HG03520 (cell line): ENCODE measurements at regions not wholly inside any gene's neighbourhood (a gene's known extent, or its start where the extent isn't known, plus 50 kb on each side); places are given as distances from the start of the nearest gene placed in this dataset.

Experiments
- ATAC-seq: cut with Tn5 transposase; IDR thresholded peaks from one replicate; pipeline ENCODE4 v1.9.1; 2021; ENCODE audit warnings: mild to moderate bottlenecking, moderate library complexity; ENCODE audit not compliant: unreplicated experiment

DNA sequence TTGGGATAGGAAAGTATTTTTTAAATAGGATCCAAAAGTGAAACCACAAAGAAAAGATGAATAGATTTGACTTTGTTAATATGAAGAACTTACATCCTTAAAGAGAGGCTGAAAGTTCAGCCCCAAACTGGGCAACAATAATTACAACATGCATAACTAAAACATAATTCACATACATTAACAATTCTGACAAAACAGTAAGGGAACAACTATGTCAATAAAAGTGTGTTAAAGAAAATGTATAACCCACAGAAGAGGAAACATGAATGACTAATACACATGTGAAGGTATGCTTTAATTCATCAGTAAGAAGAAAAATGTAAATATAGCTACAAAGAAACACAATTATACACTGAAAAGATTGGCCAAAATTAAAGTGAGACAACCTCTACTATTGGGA is 1597.6 kb upstream of the MIR17HG start:
- no peak for ATAC-seq

DNA sequence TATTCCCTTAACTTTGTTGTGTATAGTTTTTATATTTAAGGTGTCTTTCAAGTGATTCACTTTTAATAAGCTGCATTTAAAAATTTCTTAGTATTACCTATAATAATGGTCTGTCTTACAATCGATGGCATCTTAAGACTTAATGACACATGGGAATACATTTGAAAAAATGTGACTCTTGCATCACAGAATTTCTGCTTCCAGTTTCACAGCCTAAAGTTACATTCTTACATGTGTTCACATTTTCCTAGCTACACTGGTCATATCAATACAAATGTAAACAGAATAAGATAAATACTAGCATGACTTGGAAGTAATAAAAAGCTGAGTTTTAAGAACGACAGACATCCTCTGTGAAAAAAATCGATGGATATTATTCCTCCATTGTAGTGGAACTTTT is 1597.1 kb upstream of the MIR17HG start:
- no peak for ATAC-seq

DNA sequence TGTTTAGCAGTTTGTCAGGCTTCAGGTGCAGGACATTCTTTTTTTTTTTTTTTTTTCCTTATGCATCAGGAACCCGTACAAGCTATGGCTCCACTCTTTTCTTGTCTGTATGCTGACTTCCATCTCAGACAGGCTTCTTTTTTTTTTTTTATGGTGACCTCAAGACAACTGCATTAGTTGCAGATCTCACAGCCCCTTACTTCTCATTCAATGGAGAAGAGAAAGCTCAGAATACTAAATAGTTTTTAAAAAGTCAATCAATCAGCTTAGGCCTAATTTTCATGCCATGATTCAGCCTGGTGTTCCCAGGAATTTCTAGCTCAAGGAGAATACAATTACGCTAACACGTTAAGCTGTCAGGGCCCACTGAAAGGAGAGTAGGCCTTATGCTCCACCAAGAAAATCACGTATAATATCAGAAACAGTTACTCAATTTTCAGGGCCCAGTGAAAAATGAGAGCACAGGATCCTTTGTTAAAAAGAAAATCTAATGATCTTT is 1596.0 kb upstream of the MIR17HG start:
- ATAC-seq, result no peak

DNA sequence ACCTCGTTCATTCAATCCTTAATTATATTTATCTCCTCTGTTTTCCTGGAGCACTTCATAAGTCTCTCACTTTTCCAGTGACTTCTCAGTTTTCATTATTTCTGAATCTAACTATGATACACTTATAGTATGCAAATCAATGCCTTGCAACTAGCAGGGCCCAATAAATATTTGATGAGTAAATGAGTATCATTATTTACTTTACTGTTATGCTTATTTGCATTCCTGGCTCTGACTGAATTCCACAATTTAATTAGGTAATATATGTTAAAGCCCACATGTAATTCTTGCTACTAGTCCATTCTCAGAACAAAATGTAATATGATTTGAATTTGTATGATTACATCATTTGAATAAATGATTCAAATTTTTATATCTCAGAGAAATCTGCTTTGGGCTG is 1595.1 kb upstream of the MIR17HG start:
- ATAC-seq, result no peak

DNA sequence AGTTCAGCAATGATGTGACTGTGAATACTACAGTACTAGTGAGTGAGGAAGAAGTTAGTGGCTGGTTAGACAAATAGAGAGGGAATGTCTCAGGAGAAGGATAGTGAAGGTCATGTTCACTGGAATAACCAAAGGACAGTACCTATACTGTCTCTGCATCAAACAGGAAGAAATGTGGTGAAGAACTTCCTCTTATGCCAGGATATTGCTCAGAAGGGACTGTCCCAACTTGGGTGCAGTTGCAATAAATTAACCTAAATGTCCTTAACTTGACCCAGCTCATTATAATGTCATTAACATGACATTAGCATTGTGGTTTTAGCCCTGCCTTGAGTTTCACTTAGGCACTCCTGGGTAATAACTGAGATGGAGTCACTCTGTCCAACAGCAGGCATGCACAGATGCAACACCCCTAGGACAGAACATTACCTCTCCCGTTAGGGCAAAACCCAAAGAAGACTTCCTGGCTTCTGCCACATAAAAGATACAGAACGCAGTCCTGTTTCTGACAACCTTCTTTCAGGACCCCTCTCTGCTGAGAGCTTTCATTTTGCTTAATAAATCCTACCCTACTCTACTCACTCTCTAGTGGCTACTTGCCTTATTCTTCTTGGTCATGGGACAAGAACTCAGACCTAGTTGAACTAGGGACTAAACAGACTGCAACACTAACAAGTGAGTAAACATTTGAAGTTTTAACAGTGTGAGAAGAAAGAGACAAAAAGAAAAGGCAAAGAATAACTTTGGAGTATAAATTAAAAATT is 1591.6 kb upstream of the MIR17HG start:
- no peak for ATAC-seq

DNA sequence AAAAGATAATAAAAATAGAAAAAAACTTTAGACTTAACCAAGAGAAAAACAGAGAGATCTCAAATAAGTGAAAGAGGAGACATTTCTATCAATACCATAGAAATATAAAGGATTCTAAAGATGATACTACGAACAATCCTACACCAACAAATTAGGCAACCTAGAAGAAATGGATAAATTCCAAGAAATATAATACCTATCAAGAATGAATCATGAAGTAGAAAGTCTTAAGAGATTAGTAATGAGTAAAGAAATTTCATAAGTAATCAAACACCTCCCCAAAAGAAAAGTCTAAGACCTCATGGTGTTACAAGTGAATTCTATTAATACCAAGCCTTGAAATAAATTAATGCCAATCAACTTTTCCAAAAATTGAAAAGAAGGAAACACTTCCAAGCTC is 1584.5 kb upstream of the MIR17HG start:
- no peak for ATAC-seq

DNA sequence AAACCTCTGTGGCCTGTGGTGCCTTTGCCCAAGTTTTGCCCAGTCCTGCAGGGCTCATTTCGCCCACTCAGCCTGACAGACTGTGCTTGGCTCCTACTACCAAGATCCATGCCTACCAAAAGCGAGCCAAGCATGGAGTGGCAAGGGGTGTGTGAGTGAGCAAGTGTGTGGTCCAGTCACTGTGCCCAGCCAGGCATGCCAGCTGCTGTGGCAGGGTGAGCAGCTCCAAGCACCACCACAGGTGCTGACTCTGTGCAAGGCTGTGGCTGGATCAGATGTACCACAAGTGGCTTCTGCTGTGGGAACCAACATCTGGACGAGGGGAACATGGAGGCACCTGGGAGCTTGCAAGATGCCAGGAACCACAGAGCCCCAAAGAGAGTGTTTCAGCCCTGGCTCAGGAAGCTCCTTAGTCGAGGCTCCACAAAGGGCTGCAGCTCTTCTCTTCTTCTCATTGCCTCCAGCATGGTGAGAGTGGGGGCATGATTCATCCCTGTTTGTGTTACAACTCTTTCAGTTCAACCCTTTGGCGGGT is 1564.2 kb upstream of the MIR17HG start:
- no peak for ATAC-seq

DNA sequence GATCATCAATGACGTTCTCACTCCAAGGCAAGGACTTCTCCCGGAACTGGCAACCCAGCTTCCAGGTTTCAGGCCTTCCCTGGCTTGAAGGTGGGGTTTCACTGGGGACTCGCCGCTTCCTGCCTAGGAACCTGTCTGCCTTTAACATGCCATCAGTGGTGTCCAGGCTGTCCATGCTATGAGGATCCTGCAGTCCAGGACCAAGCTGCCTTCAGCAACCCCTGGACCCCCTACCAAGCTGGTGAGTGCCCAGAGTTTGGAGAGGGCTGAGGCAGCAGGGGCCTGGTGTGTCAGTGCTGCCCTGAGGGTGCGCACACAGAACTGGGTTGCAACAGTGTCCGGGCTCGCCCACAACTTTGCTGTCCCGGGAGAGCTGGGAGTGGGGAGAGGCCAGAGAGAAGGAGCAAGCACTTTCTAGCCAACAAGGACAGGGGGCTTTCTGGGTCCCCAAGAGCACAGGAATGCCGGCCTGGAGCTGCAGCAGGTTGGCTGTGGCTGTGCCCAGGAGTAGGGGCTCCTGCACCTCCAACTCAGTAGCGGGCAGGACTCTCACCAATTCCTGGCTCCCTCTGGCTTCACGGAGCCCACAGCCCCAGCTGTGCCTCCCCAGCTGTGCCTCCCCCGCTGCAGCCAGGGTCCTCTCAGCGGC is 1563.2 kb upstream of the MIR17HG start:
- ATAC-seq, result no peak

DNA sequence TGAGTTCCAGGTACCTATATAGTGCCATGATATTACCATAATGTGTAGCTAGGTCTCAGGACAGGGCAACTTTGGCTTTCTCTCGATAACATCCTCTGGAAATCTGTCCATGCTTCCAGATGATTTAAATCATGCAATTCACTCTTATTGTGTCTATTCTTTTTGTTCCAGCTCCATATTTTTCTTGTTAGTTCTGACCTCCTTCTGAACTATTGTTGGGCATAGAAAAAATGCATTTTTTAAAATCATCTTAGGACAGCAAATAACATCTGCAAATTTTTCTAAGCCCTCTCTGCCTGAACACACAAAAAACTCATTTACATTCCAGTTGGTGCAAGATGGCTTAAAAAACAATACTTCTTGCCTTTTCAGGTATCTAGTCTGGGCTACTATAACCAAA is 1561.0 kb upstream of the MIR17HG start:
- no peak for ATAC-seq

DNA sequence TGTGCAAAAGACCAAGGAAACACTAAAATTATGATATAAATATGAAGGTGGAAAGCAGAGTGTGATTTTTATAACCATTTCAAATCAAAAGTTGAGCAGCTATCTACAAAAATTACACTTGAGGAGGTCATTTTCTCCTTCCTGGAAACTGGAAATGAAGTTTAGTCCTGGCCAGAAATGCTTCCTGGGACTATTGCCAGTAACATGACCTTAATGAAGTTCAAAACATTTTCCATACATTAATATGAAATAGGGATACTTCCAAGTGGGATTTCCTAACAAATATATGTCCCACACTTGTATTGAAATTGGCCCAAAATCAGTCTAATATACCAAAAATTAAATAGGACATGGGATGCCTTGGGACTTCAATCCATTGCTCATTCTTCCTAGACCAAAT is 1556.8 kb upstream of the MIR17HG start:
- ATAC-seq, result no peak

DNA sequence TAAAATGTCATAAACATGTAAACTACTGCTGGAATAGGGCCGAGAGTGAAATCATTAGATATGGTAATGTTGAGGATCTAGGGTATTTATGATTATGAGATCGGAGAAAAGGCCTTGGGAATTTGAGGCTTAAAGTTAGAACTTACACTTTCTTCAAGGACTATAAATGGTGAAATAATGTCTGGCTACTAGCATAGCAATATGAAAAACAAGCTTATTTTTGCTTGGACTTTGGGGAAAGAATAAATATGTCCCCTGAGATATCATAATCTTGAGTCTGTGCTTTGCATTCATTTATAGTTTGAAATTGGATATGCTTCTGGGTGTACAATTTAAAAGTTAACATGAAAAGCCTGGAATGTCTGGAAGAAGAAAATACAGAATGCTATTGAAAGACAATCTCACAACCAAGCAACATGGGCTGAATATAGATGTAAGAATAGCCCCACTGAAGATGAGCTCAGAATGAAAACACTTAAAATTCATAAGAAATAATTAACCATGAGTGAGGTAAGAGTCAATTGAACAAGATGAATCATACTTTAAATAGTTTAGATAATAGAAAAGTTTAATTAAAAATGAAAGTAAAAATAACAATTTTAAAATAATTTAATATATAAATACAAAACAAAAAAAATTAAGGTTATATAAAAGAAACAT is 1555.4 kb upstream of the MIR17HG start:
- no peak for ATAC-seq

DNA sequence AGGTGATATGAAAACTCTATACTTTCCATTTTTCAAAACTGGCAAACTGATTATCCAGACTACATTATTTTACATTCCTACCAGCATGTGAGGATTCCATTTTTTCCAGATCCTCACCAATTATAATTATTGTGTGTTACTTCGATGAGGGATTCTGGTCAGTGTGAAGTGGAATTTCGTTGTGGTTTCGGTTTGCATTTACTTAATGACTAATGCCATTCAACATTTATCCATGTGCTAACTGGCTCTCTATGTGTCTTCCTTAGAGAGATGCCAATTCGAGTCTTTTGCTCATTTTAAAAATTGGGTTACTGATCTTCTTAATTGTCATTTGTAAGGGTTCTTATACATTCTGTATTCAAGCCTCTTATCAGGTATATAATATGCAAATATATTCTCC is 1551.3 kb upstream of the MIR17HG start:
- ATAC-seq, result no peak

DNA sequence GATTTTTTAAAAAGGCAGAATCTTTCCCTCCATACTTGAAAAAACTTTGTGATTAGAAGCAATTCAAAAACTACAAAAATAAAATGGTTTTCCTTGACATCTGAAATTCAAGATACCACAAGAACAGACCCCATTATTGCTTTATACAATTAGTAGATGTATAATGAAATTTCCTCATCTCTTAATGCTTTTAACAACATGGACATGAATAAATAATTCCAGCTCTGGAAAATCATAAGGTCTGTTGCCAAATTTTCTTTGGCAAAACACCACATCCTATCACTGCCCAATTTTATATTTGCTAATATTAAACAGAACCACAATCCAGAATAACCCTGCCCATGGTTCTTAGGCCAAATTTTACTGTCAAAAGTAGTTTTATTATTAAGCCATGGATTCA is 1543.6 kb upstream of the MIR17HG start:
- ATAC-seq, result no peak

DNA sequence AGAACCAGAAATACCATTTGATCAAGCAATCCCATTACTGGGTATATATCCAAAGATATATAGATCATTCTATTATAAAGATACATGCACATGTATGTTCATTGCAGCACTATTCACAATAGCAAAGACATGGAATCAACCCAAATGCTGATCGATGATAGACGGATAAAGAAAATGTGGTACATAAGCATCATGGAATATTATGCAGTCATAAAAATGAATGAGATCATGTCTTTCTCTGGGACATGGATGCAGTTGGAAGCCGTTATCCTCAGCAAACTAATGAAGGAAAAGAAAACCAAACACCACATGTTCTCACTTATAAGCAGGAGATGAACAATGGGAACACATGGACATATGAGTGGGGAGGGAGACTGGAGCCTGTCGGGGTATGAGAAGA is 1540.9 kb upstream of the MIR17HG start:
- no peak for ATAC-seq

DNA sequence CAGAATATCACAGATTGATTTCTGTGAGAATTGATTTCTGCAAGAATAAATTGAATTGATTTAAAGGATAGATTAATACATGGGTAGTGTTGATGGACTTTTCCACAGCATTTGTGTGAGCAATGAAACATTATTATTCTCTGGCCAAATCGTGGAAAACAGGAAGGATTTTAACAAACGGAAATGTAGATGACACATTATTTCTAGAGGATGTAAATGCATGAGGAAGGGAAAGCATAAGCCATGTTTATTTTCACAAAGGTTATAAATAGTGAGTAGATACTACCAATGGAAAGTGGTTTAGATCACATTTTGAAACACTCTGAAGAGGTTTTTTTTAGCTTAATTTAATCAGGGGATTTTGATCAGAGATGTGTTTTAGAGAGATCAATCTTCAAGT is 1534.6 kb upstream of the MIR17HG start:
- no peak for ATAC-seq

DNA sequence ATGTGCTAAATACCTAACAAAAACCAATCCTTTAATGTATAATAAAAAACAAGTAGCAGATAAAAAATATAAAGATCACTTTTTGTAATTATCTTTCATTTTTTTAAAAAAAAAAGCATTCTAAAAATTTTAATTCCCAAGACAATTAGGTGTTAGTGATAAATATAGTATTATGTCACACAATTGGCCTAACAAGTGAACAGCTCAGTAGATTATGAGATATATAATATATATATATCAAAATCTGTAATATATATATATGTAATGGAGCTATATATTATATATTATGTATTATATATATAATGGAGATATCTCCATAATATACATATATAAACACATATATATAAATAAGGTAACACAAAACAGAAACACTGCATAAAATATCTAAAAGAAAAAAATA is 1531.1 kb upstream of the MIR17HG start:
- ATAC-seq, result no peak

DNA sequence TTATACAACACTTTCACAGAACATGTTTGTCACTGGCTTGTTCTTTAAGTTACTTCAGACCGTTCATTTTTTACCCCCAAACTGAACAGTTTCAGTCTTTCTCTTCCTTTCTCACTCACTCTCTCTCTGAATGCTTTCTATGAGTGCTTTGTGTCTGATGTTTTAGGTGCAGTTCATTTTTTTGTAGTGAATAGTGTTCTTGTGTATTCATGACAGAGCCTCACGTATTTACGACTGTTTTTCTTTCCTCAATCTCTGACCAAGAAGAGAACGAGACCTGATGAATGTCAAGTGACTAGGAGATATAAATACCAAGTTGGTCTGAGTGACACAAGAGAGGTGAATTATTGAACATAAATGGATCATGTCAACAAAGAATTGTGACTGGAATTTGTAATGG is 1525.0 kb upstream of the MIR17HG start:
- ATAC-seq, result no peak

DNA sequence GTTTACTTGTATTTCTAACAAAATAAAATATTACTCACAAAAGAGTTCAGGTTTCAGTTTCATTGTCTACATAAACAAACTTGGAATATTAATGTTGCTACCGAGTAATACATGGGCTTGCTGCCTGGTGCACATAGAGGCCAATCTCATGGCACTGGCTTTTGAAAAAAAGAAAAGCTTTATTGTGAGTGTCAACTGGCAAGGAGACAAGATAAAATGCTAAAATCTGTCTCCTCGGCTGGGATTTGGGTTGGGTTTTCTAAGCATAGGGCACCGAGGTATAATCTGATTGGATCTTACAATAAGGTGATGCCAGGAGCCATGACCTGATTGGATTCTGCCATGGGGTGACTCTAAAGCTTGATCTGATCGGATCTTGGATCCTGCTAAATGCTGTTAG is 1519.9 kb upstream of the MIR17HG start:
- ATAC-seq, result no peak

DNA sequence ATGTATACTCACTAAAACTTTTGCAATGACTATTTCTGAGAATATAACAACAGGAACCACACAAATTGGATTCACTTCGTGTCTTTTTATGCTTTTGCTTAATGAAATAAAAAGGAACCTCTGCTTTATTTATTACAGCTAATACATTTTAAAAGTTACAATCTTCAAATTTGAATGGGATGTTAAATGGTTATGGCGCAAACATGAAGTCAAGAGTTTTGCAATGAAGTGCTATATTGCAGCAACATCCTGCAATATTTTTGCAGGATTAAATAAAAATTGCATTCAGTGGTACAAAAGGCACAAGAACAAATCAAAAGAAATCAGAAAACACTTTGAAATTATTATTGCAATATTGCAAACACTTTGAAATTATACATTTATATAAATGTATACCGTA is 1519.0 kb upstream of the MIR17HG start:
- ATAC-seq, result no peak

DNA sequence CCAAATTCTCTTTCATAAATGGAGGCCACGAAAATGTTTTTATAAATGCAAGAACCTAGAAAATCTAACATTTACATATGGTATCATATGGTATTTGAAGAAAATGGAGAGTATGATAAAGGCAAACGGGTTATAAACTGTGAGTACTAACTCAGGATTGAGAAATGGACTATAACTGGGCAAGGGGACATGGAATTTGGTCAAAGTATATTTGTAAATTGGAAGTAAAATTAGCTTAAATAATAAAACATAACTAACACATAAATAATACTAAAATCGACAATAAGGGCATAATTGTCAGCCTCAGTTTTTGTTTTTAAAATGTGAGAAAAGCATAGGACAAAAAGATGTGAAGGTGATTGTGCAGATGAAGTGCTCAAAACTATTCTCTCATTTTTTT is 1516.3 kb upstream of the MIR17HG start:
- ATAC-seq, result no peak

DNA sequence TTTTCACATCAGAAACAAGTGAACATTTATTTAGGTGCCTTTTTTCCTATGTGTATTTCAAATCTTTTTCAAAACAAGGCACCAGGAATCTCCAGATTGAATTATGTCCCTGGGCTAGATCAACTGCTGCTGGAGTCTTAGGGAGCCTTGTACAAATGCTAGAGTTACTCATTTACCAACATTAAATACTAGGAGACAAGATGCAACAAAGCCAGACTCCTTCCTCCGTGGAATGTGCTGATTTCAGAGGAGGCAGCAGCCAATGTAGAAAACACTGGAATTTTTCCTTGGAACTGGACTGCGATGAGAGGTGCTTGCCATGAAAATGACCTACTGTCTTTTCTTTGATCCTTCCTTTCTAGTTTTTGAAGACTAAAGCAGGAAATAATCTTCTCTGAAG is 1514.7 kb upstream of the MIR17HG start:
- ATAC-seq, result no peak

DNA sequence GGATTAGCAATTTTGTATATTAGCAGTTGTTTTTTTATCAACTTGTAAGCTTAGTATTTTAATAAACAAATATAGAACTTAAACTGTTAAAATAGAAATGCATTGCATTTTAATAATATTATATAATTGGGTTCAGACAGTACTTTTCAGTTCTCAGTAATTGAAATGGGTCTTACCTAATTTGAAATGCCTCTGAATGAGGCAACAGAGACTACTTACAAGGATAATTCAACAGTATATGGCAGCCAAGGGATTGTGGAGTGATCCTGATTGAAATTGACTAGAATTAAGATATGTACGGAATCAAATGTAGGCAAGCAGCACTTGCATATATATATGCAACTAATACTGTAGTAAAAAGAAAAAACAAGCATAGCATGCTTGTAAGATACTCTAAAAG is 1503.9 kb upstream of the MIR17HG start:
- ATAC-seq, result no peak
